IMR-90 (cell line): ENCODE measurements at regions not wholly inside any gene's neighbourhood (a gene's known extent, or its start where the extent isn't known, plus 50 kb on each side); places are given as distances from the start of the nearest gene placed in this dataset.

Experiments
- ATAC-seq: fragments of 200-7000 bp; cut with Tn5 transposase; 2 replicates; pipeline ENCODE4 v1.9.1; 2020; ENCODE audit warnings: low read depth, mild to moderate bottlenecking, moderate library complexity
- BruUV-seq: library from RNA; stranded (reverse); fragments of 400-500 nt; replicated peaks from 2 replicates; lab custom pipeline; 2021; lab: Mats Ljungman, UMichigan
- CTCF ChIA-PET: fragments of 300-600 bp; formaldehyde crosslinking; extraction: SDS; loops from one replicate; lab custom pipeline; 2021; ENCODE audit warnings: antibody characterized with exemption; lab: Yijun Ruan, JAX
- POLR2A ChIA-PET: fragments of 300-600 bp; sonication (Branson Sonifier 250); formaldehyde crosslinking; loops from one replicate; lab custom pipeline; 2022; ENCODE audit warnings: antibody characterized with exemption; ENCODE audit not compliant: unreplicated experiment; lab: Charles Lee
- DNase-seq: peaks from one replicate; pipeline ENCODE4 v3.0.0; 2013
- H2AFZ ChIP-seq: replicated peaks from 2 replicates; pipeline ENCODE3; 2013; ENCODE audit warnings: low read length, mild to moderate bottlenecking; ENCODE audit not compliant: poor library complexity
- H2AK5ac ChIP-seq: 2 replicates; pipeline ENCODE4 v1.6.1; 2013; ENCODE audit warnings: low read depth, low read length, inconsistent platforms
- H2AK9ac ChIP-seq: replicated peaks from 2 replicates; pipeline ENCODE3; 2013; ENCODE audit warnings: mild to moderate bottlenecking, low read depth, low read length, moderate library complexity; ENCODE audit not compliant: poor library complexity
- H2BK120ac ChIP-seq: 2 replicates; pipeline ENCODE4 v1.6.1; 2013; ENCODE audit warnings: low read depth, low read length, inconsistent platforms
- H2BK15ac ChIP-seq: 3 replicates; pipeline ENCODE4 v1.6.1; 2013; ENCODE audit warnings: low read depth, low read length, inconsistent platforms
- H2BK20ac ChIP-seq: 2 replicates; pipeline ENCODE4 v1.6.1; 2013; ENCODE audit warnings: low read depth, mild to moderate bottlenecking, inconsistent platforms, low read length, moderate library complexity
- H2BK5ac ChIP-seq: 2 replicates; pipeline ENCODE4 v1.6.1; 2013; ENCODE audit warnings: mild to moderate bottlenecking, low read depth, low read length, inconsistent platforms; ENCODE audit not compliant: poor library complexity, severe bottlenecking
- H3K14ac ChIP-seq: replicated peaks from 2 replicates; pipeline ENCODE4 v1.6.1; 2013; ENCODE audit warnings: low read depth, low read length, inconsistent platforms
- H3K18ac ChIP-seq: 2 replicates; pipeline ENCODE4 v1.6.1; 2013; ENCODE audit warnings: low read depth, low read length, control low read depth
- H3K23ac ChIP-seq: 2 replicates; pipeline ENCODE4 v1.6.1; 2013; ENCODE audit warnings: low read depth, low read length, inconsistent platforms
- H3K27ac ChIP-seq: 2 replicates; pipeline ENCODE4 v1.5.1; 2013; ENCODE audit warnings: mild to moderate bottlenecking, control low read depth, low read length; ENCODE audit not compliant: insufficient read depth
- H3K27me3 ChIP-seq: 2 replicates; pipeline ENCODE4 v1.6.1; 2013; ENCODE audit warnings: low read length; ENCODE audit not compliant: control insufficient read depth, insufficient read depth
- H3K36me3 ChIP-seq: 2 replicates; pipeline ENCODE4 v1.6.1; 2013; ENCODE audit warnings: low read length, mixed read lengths; ENCODE audit not compliant: control insufficient read depth, insufficient read depth
- H3K4ac ChIP-seq: 2 replicates; pipeline ENCODE4 v1.6.1; 2013; ENCODE audit warnings: low read depth, low read length, inconsistent platforms
- H3K4me1 ChIP-seq: 2 replicates; pipeline ENCODE4 v1.6.1; 2013; ENCODE audit warnings: low read length, mixed read lengths; ENCODE audit not compliant: control insufficient read depth, insufficient read depth
- H3K4me2 ChIP-seq: 2 replicates; pipeline ENCODE4 v1.6.1; 2013; ENCODE audit warnings: low read depth, mild to moderate bottlenecking, control low read depth, low read length, moderate library complexity
- H3K4me3 ChIP-seq: 2 replicates; pipeline ENCODE4 v1.5.1; 2013; ENCODE audit warnings: low read depth, mild to moderate bottlenecking, control low read depth, low read length, moderate library complexity; ENCODE audit not compliant: insufficient read depth
- H3K56ac ChIP-seq: 2 replicates; pipeline ENCODE4 v1.6.1; 2013; ENCODE audit warnings: low read length, inconsistent platforms; ENCODE audit not compliant: insufficient read depth; ENCODE audit errors: extremely low read depth
- H3K79me1 ChIP-seq, 2 experiments: 2 replicates each; pipeline ENCODE4 v1.6.1; 2013; ENCODE audit warnings: low read length in 2 of 2, inconsistent platforms in 1 of 2, low read depth in 1 of 2
- H3K9ac ChIP-seq: 2 replicates; pipeline ENCODE4 v1.6.1; 2013; ENCODE audit warnings: low read depth, low read length, control low read depth
- H3K9me1 ChIP-seq: 2 replicates; pipeline ENCODE4 v1.6.1; 2013; ENCODE audit warnings: low read length, inconsistent platforms; ENCODE audit not compliant: insufficient read depth
- H3K9me3 ChIP-seq: 2 replicates; pipeline ENCODE4 v1.6.1; 2013; ENCODE audit warnings: low read length; ENCODE audit not compliant: control insufficient read depth, insufficient read depth
- H4K20me1 ChIP-seq: 2 replicates; pipeline ENCODE4 v1.6.1; 2013; ENCODE audit warnings: low read length, inconsistent platforms; ENCODE audit not compliant: insufficient read depth
- H4K5ac ChIP-seq: 2 replicates; pipeline ENCODE4 v1.6.1; 2013; ENCODE audit warnings: mild to moderate bottlenecking, low read depth, low read length, control low read depth
- H4K8ac ChIP-seq, 2 experiments: 2 replicates each; pipeline ENCODE4 v1.6.1; 2013; ENCODE audit warnings: low read depth in 2 of 2, low read length in 2 of 2, control low read depth in 1 of 2, inconsistent platforms in 1 of 2
- H4K91ac ChIP-seq: 2 replicates; pipeline ENCODE4 v1.6.1; 2013; ENCODE audit warnings: low read depth, low read length, inconsistent platforms; ENCODE audit not compliant: insufficient read depth
- CTCF ChIP-seq: conservative IDR thresholded peaks from 2 replicates; pipeline ENCODE4 v1.5.1; 2012; ENCODE audit warnings: mild to moderate bottlenecking, low read depth, low read length, improper control_type of control experiment
- ELK1 ChIP-seq: fragments of 150-350 bp; IDR thresholded peaks from 2 replicates; pipeline ENCODE4 v1.6.1; 2016; ENCODE audit warnings: low read depth, mild to moderate bottlenecking, low read length, moderate library complexity, borderline replicate concordance
- FOS ChIP-seq: fragments of 150-350 bp; IDR thresholded peaks from 2 replicates; pipeline ENCODE4 v1.6.1; 2016; ENCODE audit warnings: low read depth, low read length
- MAFK ChIP-seq: IDR thresholded peaks from 2 replicates; pipeline ENCODE4 v1.6.1; 2012; ENCODE audit warnings: low read depth, low read length, improper control_type of control experiment
- MXI1 ChIP-seq: IDR thresholded peaks from 2 replicates; pipeline ENCODE4 v1.6.1; 2012; ENCODE audit warnings: low read depth, mild to moderate bottlenecking, low read length, moderate library complexity, borderline replicate concordance
- RAD21 ChIP-seq: IDR thresholded peaks from 2 replicates; pipeline ENCODE4 v1.6.1; 2012; ENCODE audit warnings: low read length, improper control_type of control experiment
- SMC3 ChIP-seq: fragments of 150-350 bp; IDR thresholded peaks from 2 replicates; pipeline ENCODE4 v1.6.1; 2016; ENCODE audit warnings: low read depth, mild to moderate bottlenecking, antibody characterized with exemption, low read length, moderate library complexity
- WGBS, 2 experiments: methylation state at CpG; one replicate each; pipeline versions ENCODE4 v1.1.5 to v1.1.7; 2013; ENCODE audit warnings: missing lambda C conversion rate in 2 of 2; ENCODE audit not compliant: insufficient read length in 1 of 2; ENCODE audit errors: extremely low coverage in 2 of 2; 5-methylcytosine and 5-hydroxymethylcytosine counted together
- dilution Hi-C: fragments of 300-500 bp; cut with HindIII; formaldehyde crosslinking; loops from one replicate; pipeline ENCODE4 v1.14.3; 2018; ENCODE audit warnings: low sequenced_read_pairs; ENCODE audit not compliant: unreplicated experiment
- in situ Hi-C: fragments of 300-500 bp; cut with MboI; formaldehyde crosslinking; loops from 3 replicates; pipeline ENCODE4 v1.14.3; 2019; ENCODE audit warnings: low sequenced_read_pairs, inconsistent platforms, mixed read lengths
- intact Hi-C: fragments of 100-400 bp; cut with micrococcal nuclease; formaldehyde crosslinking; loops from 2 replicates; pipeline ENCODE4 v1.10.0; 2022

GRCh38 chr2:6470518-6470917, 395.2 kb downstream of the CMPK2 start:
- Histone ChIP-seq H2BK120ac (no peak overlapping the region), H3K9me1 (no peaks in the 10 kb centered on the region), H2BK5ac (no peak overlapping the region), H4K8ac (no peak overlapping the region), H3K14ac (no peak overlapping the region), H3K4ac (no peak overlapping the region), H4K5ac (no peak overlapping the region), H2BK15ac (no peak overlapping the region), H2BK20ac (no peak overlapping the region), H3K4me3 (no peak overlapping the region), H2AFZ (no peak overlapping the region), H3K27me3 (no peaks in the 10 kb centered on the region), H3K9ac (no peak overlapping the region), H3K23ac (no peak overlapping the region), H3K79me1 (no peaks in the 10 kb centered on the region), H3K27ac (no peak overlapping the region), H2AK5ac (no peak overlapping the region), H3K9me3 (no peaks in the 10 kb centered on the region), H3K56ac (no peak overlapping the region), H3K18ac (no peak overlapping the region), H4K20me1 (no peaks in the 10 kb centered on the region), H4K91ac (no peak overlapping the region), H3K4me1 (no peaks in the 10 kb centered on the region), H3K36me3 (no peaks in the 10 kb centered on the region), H3K4me2 (no peak overlapping the region), H2AK9ac (no peak overlapping the region)
- dilution Hi-C loops (no loop called here), in situ Hi-C loops (no loop called here), intact Hi-C loops (no loop called here)
- CTCF ChIA-PET: no interaction called here
- POLR2A ChIA-PET: no interaction called here
- DNase-seq (no peak), ATAC-seq (no peak)
- TF ChIP-seq ELK1: no peak
- no peak for TF ChIP-seq FOS
- TF ChIP-seq MXI1: no peak
- TF ChIP-seq MAFK: no peak
- TF ChIP-seq RAD21: no peak
- TF ChIP-seq CTCF: no peak
- no peak for TF ChIP-seq SMC3
- BruUV-seq: no TSS peak
- WGBS, 2 experiments: no CpG with 5 or more reads among the region's 1 CpG
